Dermis blood vessel endothelial cell (primary cell): ENCODE measurements at regions not wholly inside any gene's neighbourhood (a gene's known extent, or its start where the extent isn't known, plus 50 kb on each side); places are given as distances from the start of the nearest gene placed in this dataset.
"Not testable (repeated sequence)": the region's sequence is repeated elsewhere in the genome, so short reads cannot be mapped to it uniquely, and the experiment has no call there.

Experiments used
- DNase-seq: peaks from one replicate; pipeline ENCODE4 v3.0.0; 2010

GRCh38 chr11:129503646-129504045 is 128.0 kb downstream of the BARX2 start:
- DNase-seq: no peak

- DNase-seq: no peak
Measured at GRCh38 chr11:129505266-129505665, 129.6 kb downstream of the BARX2 start.

- no peak for DNase-seq
Measured at GRCh38 chr11:129508163-129508562, 132.5 kb downstream of the BARX2 start.

GRCh38 chr11:129528296-129528695 is 152.6 kb downstream of the BARX2 start:
- no peak for DNase-seq

GRCh38 chr11:129530154-129530895 is 154.7 kb downstream of the BARX2 start:
- no peak for DNase-seq

GRCh38 chr11:129533395-129533794 is 157.7 kb downstream of the BARX2 start:
- DNase-seq: no peak

GRCh38 chr11:129536338-129536737 is 160.7 kb downstream of the BARX2 start:
- no peak for DNase-seq

GRCh38 chr11:129538323-129538722 is 162.7 kb downstream of the BARX2 start:
- no peak for DNase-seq

GRCh38 chr11:129543515-129544290 is 168.1 kb downstream of the BARX2 start:
- no peak for DNase-seq

GRCh38 chr11:129544691-129545090 is 169.0 kb downstream of the BARX2 start:
- DNase-seq: no peak

GRCh38 chr11:129546266-129546665 is 170.6 kb downstream of the BARX2 start:
- no peak for DNase-seq

GRCh38 chr11:129557421-129557820 is 181.8 kb downstream of the BARX2 start:
- DNase-seq: no peak

- no peak for DNase-seq
Measured at GRCh38 chr11:129569007-129569406, 193.4 kb downstream of the BARX2 start.

GRCh38 chr11:129572667-129573066 is 197.0 kb downstream of the BARX2 start:
- not testable (repeated sequence) for DNase-seq

- no peak for DNase-seq
Measured at GRCh38 chr11:129573161-129573560, 197.5 kb downstream of the BARX2 start.

- peak; percentile 81 for DNase-seq
Measured at GRCh38 chr11:129574431-129574830, 198.8 kb downstream of the BARX2 start.

GRCh38 chr11:129576652-129577051 is 201.0 kb downstream of the BARX2 start:
- DNase-seq: no peak

GRCh38 chr11:129578006-129578405 is 202.4 kb downstream of the BARX2 start:
- no peak for DNase-seq

- DNase-seq: no peak
Measured at GRCh38 chr11:129580278-129580677, 204.6 kb downstream of the BARX2 start.

GRCh38 chr11:129584316-129584715 is 208.7 kb downstream of the BARX2 start:
- DNase-seq: no peak

- no peak for DNase-seq
Measured at GRCh38 chr11:129589190-129589860, 213.7 kb downstream of the BARX2 start.

GRCh38 chr11:129590030-129590752 is 214.5 kb downstream of the BARX2 start:
- DNase-seq: no peak
